PC-3 (cell line): ENCODE measurements at regions not wholly inside any gene's neighbourhood (a gene's known extent, or its start where the extent isn't known, plus 50 kb on each side); places are given as distances from the start of the nearest gene placed in this dataset.

ENCODE experiments used
- CTCF ChIP-seq: fragments of 300-600 bp; sonication (generic); conservative IDR thresholded peaks from 2 replicates; pipeline ENCODE4 v1.5.1; 2017; ENCODE audit warnings: antibody characterized with exemption, low read depth, mild to moderate bottlenecking, low read length
- EZH2 ChIP-seq: fragments of 300-600 bp; sonication (generic); IDR thresholded peaks from one replicate; pipeline ENCODE4 v1.6.1; 2017; ENCODE audit warnings: antibody characterized with exemption, mild to moderate bottlenecking, low read length; ENCODE audit not compliant: unreplicated experiment
- EZH2phosphoT487 ChIP-seq: fragments of 300-600 bp; sonication (generic); IDR thresholded peaks from 2 replicates; pipeline ENCODE4 v1.6.1; 2018; ENCODE audit warnings: mild to moderate bottlenecking, antibody characterized with exemption, low read length, borderline replicate concordance

- TF ChIP-seq EZH2: no peak
- no peak for TF ChIP-seq CTCF
- TF ChIP-seq EZH2phosphoT487: no peak
Measured at GRCh38 chr14:94840467-94840866, 70.6 kb upstream of the GSC start.
